T-cell (primary cell): ENCODE measurements at regions not wholly inside any gene's neighbourhood (a gene's known extent, or its start where the extent isn't known, plus 50 kb on each side); places are given as distances from the start of the nearest gene placed in this dataset.
"Not testable (repeated sequence)": the region's sequence is repeated elsewhere in the genome, so short reads cannot be mapped to it uniquely, and the experiment has no call there.

ENCODE experiments used
- ATAC-seq, 4 experiments: fragments of 200-7000 bp in 3 of 4; fragments of 150-1000 bp in 1 of 4; cut with Tn5 transposase; replicated peaks in 1 of 4; 1 replicate in 3 of 4; 2 replicates in 1 of 4; pipeline ENCODE4 v1.10.0; 2021; ENCODE audit warnings: moderate library complexity in 3 of 4, mild to moderate bottlenecking in 2 of 4, moderate number of reproducible peaks in 1 of 4
- CTCF ChIA-PET, 2 donors: fragments of 300-600 bp; sonication (Branson Sonifier 250); formaldehyde crosslinking; loops; one replicate each; lab custom pipeline; 2022; ENCODE audit warnings: antibody characterized with exemption in 2 of 2; lab: Charles Lee
- POLR2A ChIA-PET, 2 donors: fragments of 300-600 bp; sonication (Branson Sonifier 250); formaldehyde crosslinking; loops; one replicate each; lab custom pipeline; 2022; ENCODE audit warnings: antibody characterized with exemption in 2 of 2; lab: Charles Lee
- DNase-seq, 35 experiments: peaks; one replicate each; pipeline versions ENCODE4 v3.0.0 to v3.0.0-alpha.2; 2013 to 2023
- H3K27ac ChIP-seq: one replicate; pipeline ENCODE4 v1.5.1; 2013; ENCODE audit warnings: low read length
- H3K27me3 ChIP-seq, 2 experiments: replicated peaks in 1 of 2; 1 replicate in 1 of 2; 2 replicates in 1 of 2; pipeline versions ENCODE4 v1.6.1 to v1.7.0; 2013; ENCODE audit warnings: low read length in 1 of 2, mixed read lengths in 1 of 2; ENCODE audit not compliant: control insufficient read depth in 2 of 2, insufficient read depth in 2 of 2; ENCODE audit errors: extremely low read depth in 1 of 2
- H3K36me3 ChIP-seq, 2 donors: 1 replicate in 1 of 2; 2 replicates in 1 of 2; pipeline versions ENCODE4 v1.6.1 to v1.7.0; 2013; ENCODE audit warnings: low read length in 1 of 2; ENCODE audit not compliant: control insufficient read depth in 2 of 2, insufficient read depth in 1 of 2; ENCODE audit errors: extremely low read depth in 1 of 2
- H3K4me1 ChIP-seq, 2 experiments: 1 replicate in 1 of 2; 2 replicates in 1 of 2; pipeline versions ENCODE4 v1.6.1 to v1.7.0; 2013; ENCODE audit warnings: low read length in 2 of 2, mixed read lengths in 1 of 2; ENCODE audit not compliant: insufficient read depth in 2 of 2, control insufficient read depth in 1 of 2; ENCODE audit errors: extremely low read depth in 1 of 2
- H3K4me3 ChIP-seq, 2 donors: 1 replicate in 1 of 2; 2 replicates in 1 of 2; pipeline versions ENCODE4 v1.5.1 to v1.7.0; 2013; ENCODE audit warnings: mild to moderate bottlenecking in 2 of 2, low read length in 1 of 2, moderate library complexity in 1 of 2; ENCODE audit not compliant: control insufficient read depth in 1 of 2; ENCODE audit errors: extremely low read depth in 1 of 2
- H3K9me3 ChIP-seq: 2 replicates; pipeline ENCODE4 v1.7.0; 2013
- H3K27ac Mint-ChIP-seq, 2 donors: one replicate each; pipeline ENCODE4 v1.8.0; 2020 to 2021; ENCODE audit warnings: mild to moderate bottlenecking in 2 of 2, mixed read lengths in 2 of 2
- H3K27me3 Mint-ChIP-seq, 2 donors: one replicate each; pipeline ENCODE4 v1.8.0; 2021 to 2022; ENCODE audit warnings: mixed read lengths in 2 of 2
- H3K36me3 Mint-ChIP-seq: one replicate; pipeline ENCODE4 v1.8.0; 2021; ENCODE audit warnings: mixed read lengths
- H3K4me1 Mint-ChIP-seq, 3 donors: one replicate each; pipeline ENCODE4 v1.8.0; 2020 to 2022; ENCODE audit warnings: mixed read lengths in 3 of 3, mild to moderate bottlenecking in 1 of 3
- H3K4me3 Mint-ChIP-seq, 3 donors: one replicate each; pipeline ENCODE4 v1.8.0; 2020 to 2022; ENCODE audit warnings: mild to moderate bottlenecking in 3 of 3, mixed read lengths in 3 of 3, moderate library complexity in 3 of 3
- H3K9me3 Mint-ChIP-seq, 3 donors: one replicate each; pipeline ENCODE4 v1.8.0; 2020 to 2022; ENCODE audit warnings: mixed read lengths in 3 of 3
- WGBS: methylation state at CpG from one replicate; pipeline ENCODE4 v1.1.5; 2013; ENCODE audit warnings: missing lambda C conversion rate; ENCODE audit not compliant: insufficient coverage; 5-methylcytosine and 5-hydroxymethylcytosine counted together

DNA sequence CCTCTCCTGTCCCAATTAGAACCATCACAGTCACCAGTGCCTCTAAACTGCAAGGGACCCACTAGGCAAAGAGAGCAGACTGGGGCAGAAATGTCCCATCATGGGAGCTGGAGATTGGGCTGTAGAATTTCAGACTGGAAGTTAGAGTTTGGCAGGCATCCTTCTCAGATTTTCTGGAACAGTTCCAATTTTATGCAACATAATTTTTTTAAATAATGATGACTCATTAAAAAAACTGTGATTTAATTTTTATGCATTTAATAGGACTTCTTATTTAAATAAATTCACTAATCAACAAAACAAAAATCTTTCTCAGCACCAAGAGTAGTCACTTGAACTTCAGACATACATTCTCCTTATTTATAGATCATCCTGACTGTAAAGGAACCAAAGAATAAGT is 84.6 kb upstream of the SLC7A14 start:
- no peaks in the 10 kb centered on the region for H3K4me1 ChIP-seq
- no peak overlapping the region for H3K27ac Mint-ChIP-seq
- H3K27ac ChIP-seq = no peak overlapping the region
- H3K27me3 Mint-ChIP-seq = peaks cover 14 to 15% of the 10 kb centered on the region in 2 donors
- H3K4me3 Mint-ChIP-seq = no peak overlapping the region
- ATAC-seq (no peak), DNase-seq (no peak)
- CTCF ChIA-PET = no interaction called here
- no peak overlapping the region for H3K4me3 ChIP-seq
- H3K27me3 ChIP-seq = peaks cover 0 to 7% of the 10 kb centered on the region in 2 experiments
- peaks cover 0 to 7% (median 0%) of the 10 kb centered on the region in 3 donors for H3K9me3 Mint-ChIP-seq
- POLR2A ChIA-PET = no interaction called here
- H3K4me1 Mint-ChIP-seq = no peaks in the 10 kb centered on the region
- no peaks in the 10 kb centered on the region for H3K36me3 ChIP-seq
- no peaks in the 10 kb centered on the region for H3K9me3 ChIP-seq
- no peaks in the 10 kb centered on the region for H3K36me3 Mint-ChIP-seq

DNA sequence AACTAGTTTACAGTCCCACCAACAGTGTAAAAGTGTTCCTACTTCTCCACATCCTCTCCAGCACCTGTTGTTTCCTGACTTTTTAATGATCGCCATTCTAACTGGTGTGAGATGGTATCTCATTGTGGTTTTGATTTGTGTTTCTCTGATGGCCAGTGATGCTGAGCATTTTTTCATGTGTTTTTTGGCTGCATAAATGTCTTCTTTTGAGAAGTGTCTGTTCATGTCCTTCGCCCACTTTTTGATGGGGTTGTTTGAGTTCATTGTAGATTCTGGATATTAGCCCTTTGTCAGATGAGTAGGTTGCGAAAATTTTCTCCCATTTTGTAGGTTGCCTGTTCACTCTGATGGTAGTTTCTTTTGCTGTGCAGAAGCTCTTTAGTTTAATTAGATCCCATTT is 77.1 kb upstream of the SLC7A14 start:
- H3K36me3 Mint-ChIP-seq, H3K4me3 ChIP-seq, H3K27me3 ChIP-seq, CTCF ChIA-PET, H3K27me3 Mint-ChIP-seq, H3K4me3 Mint-ChIP-seq, H3K27ac ChIP-seq, H3K4me1 Mint-ChIP-seq, POLR2A ChIA-PET, H3K36me3 ChIP-seq, DNase-seq, H3K9me3 Mint-ChIP-seq, H3K4me1 ChIP-seq, ATAC-seq, H3K27ac Mint-ChIP-seq, H3K9me3 ChIP-seq: not testable (repeated sequence)
- WGBS = no CpG with 5 or more reads among the region's 3 CpGs

- ChIA-PET POLR2A (no interaction called here), CTCF (no interaction called here)
- 64% methylated on average over 3 of the region's 5 CpGs for WGBS
- peaks cover 0 to 4% (median 0%) of the 10 kb centered on the region in 3 donors for H3K9me3 Mint-ChIP-seq
- H3K9me3 ChIP-seq = no peaks in the 10 kb centered on the region
- peaks cover 5 to 9% of the 10 kb centered on the region in 2 donors for H3K27me3 Mint-ChIP-seq
- H3K36me3 ChIP-seq = no peaks in the 10 kb centered on the region
- no peaks in the 10 kb centered on the region for H3K4me1 ChIP-seq
- DNase-seq (no peak), ATAC-seq (no peak)
- no peak overlapping the region for H3K4me3 ChIP-seq
- no peak overlapping the region for H3K27ac ChIP-seq
- no peaks in the 10 kb centered on the region for H3K4me1 Mint-ChIP-seq
- peaks cover 0 to 3% of the 10 kb centered on the region in 2 experiments for H3K27me3 ChIP-seq
- no peak overlapping the region for H3K4me3 Mint-ChIP-seq
- H3K36me3 Mint-ChIP-seq = no peaks in the 10 kb centered on the region
- H3K27ac Mint-ChIP-seq = no peak overlapping the region
These were observed 74.3 kb upstream of the SLC7A14 start for GRCh38 chr3:170660139-170660538.

GRCh38 chr3:170657312-170657711 is 71.4 kb upstream of the SLC7A14 start:
- Mint-ChIP-seq H3K9me3 (peaks cover 0 to 4% (median 0%) of the 10 kb centered on the region in 3 donors), H3K4me3 (no peak overlapping the region), H3K27me3 (peaks cover 12 to 13% of the 10 kb centered on the region in 2 donors), H3K27ac (no peak overlapping the region), H3K36me3 (no peaks in the 10 kb centered on the region), H3K4me1 (no peaks in the 10 kb centered on the region)
- no peaks in the 10 kb centered on the region for H3K9me3 ChIP-seq
- POLR2A ChIA-PET = no interaction called here
- no peaks in the 10 kb centered on the region for H3K4me1 ChIP-seq
- DNase-seq (no peak), ATAC-seq (no peak)
- no peaks in the 10 kb centered on the region for H3K36me3 ChIP-seq
- H3K27ac ChIP-seq = no peak overlapping the region
- 90% methylated on average over 2 of the region's 2 CpGs for WGBS
- H3K27me3 ChIP-seq = peaks cover 0 to 14% of the 10 kb centered on the region in 2 experiments
- CTCF ChIA-PET = no interaction called here
- H3K4me3 ChIP-seq = no peak overlapping the region

DNA sequence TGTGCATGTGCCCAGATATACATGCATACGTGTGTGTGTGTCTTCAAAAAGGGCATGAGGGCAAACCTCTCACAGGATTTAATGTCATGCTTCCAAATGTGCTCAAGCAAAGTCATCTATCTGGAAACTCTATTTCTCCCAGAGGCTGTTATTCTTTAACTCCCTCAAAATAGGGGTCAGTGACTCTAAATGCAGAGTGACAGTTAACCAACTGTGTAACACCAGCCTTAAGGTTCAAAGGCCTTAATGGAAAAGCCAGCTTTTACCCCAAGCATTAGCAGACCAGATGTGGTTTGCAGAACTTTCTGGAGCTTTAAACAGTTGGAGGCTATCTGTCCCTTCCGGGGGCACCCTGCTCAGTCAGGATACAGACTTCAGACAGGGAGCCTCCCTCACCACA is 70.4 kb upstream of the SLC7A14 start:
- Histone ChIP-seq H3K27me3 (peaks cover 0 to 16% of the 10 kb centered on the region in 2 experiments), H3K9me3 (no peaks in the 10 kb centered on the region), H3K4me3 (no peak overlapping the region), H3K36me3 (no peaks in the 10 kb centered on the region), H3K4me1 (no peaks in the 10 kb centered on the region), H3K27ac (no peak overlapping the region)
- no CpG with 5 or more reads among the region's 2 CpGs for WGBS
- peaks cover 0 to 4% (median 0%) of the 10 kb centered on the region in 3 donors for H3K9me3 Mint-ChIP-seq
- H3K36me3 Mint-ChIP-seq = no peaks in the 10 kb centered on the region
- peaks cover 13 to 22% of the 10 kb centered on the region in 2 donors for H3K27me3 Mint-ChIP-seq
- DNase-seq (no peak), ATAC-seq (no peak)
- no peaks in the 10 kb centered on the region for H3K4me1 Mint-ChIP-seq
- no peak overlapping the region for H3K4me3 Mint-ChIP-seq
- CTCF ChIA-PET = interaction anchor here in 1 of 2 donors (0.6 kb wide), 1 partner anchor 51 kb away, joined by 4 read pairs; no protein-coding TSS in a partner anchor
- H3K27ac Mint-ChIP-seq = no peak overlapping the region
- POLR2A ChIA-PET = no interaction called here

- ChIA-PET CTCF (no interaction called here), POLR2A (no interaction called here)
- peaks cover 0 to 21% of the 10 kb centered on the region in 2 experiments for H3K27me3 ChIP-seq
- H3K4me3 Mint-ChIP-seq = no peak overlapping the region
- no peaks in the 10 kb centered on the region for H3K9me3 Mint-ChIP-seq
- H3K36me3 ChIP-seq = no peaks in the 10 kb centered on the region
- no peaks in the 10 kb centered on the region for H3K4me1 Mint-ChIP-seq
- no peaks in the 10 kb centered on the region for H3K36me3 Mint-ChIP-seq
- no peak overlapping the region for H3K4me3 ChIP-seq
- peaks cover 22 to 23% of the 10 kb centered on the region in 2 donors for H3K27me3 Mint-ChIP-seq
- H3K4me1 ChIP-seq = no peaks in the 10 kb centered on the region
- DNase-seq (no peak), ATAC-seq (no peak)
- H3K27ac ChIP-seq = no peak overlapping the region
- no peak overlapping the region for H3K27ac Mint-ChIP-seq
- 89% methylated on average over 17 of the region's 21 CpGs for WGBS
- no peaks in the 10 kb centered on the region for H3K9me3 ChIP-seq
These were observed 67.9 kb upstream of the SLC7A14 start for GRCh38 chr3:170653801-170654200.

- no peak overlapping the region for H3K4me3 Mint-ChIP-seq
- 86% methylated on average over 6 of the region's 7 CpGs for WGBS
- Histone ChIP-seq H3K27ac (no peak overlapping the region), H3K36me3 (no peaks in the 10 kb centered on the region), H3K4me3 (no peak overlapping the region), H3K9me3 (no peaks in the 10 kb centered on the region), H3K27me3 (peaks cover 0 to 19% of the 10 kb centered on the region in 2 experiments), H3K4me1 (no peaks in the 10 kb centered on the region)
- POLR2A ChIA-PET = no interaction called here
- ATAC-seq = no peak
- no peaks in the 10 kb centered on the region for H3K4me1 Mint-ChIP-seq
- CTCF ChIA-PET = no interaction called here
- peaks cover 14 to 23% of the 10 kb centered on the region in 2 donors for H3K27me3 Mint-ChIP-seq
- no peak overlapping the region for H3K27ac Mint-ChIP-seq
- no peaks in the 10 kb centered on the region for H3K36me3 Mint-ChIP-seq
- no peak for DNase-seq
- H3K9me3 Mint-ChIP-seq = no peaks in the 10 kb centered on the region
These were observed 65.5 kb upstream of the SLC7A14 start for GRCh38 chr3:170651260-170651845.
